Right kidney (tissue), 1 donor: ENCODE measurements at regions not wholly inside any gene's neighbourhood (a gene's known extent, or its start where the extent isn't known, plus 50 kb on each side); places are given as distances from the start of the nearest gene placed in this dataset.
"Not testable (repeated sequence)": the region's sequence is repeated elsewhere in the genome, so short reads cannot be mapped to it uniquely, and the experiment has no call there.

ENCODE experiments used
- DNase-seq: peaks from one replicate; pipeline ENCODE4 v3.0.0-alpha.2; 2016

DNA sequence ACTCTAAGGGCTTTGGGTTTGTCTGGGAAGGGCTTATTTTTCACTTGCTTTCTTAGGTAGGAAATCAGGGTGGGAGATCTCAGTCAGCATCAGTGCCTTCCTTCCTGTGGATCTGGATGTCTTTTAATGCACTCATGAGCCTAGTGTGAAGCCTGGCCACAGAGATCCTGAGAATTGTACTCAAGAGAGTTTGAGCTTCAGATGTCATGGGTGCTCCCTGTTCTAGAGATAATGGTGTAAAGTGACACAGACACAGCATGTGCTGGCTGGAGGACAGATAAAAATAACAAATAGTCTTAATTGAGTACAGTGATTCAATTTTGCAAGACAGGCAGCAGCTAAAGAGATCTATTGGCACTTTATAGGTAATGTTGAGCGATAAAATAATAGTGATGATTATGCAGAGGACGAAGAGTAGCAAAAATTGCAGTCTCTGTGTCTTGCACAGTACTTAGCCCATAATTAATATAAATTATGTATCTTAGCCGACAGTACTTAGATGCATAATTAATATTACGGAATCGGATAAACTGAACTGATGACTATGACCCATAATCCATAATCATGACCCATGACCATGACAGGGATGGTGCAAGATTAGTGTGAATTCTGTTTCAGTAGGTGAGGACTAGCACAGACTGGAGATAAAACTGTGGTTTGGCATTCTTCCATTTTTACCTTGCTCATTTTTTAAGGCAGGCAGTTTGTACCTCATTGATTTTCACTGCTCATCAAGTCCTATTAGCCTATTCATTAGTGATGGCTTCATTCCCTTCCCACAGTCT, 408.7 kb upstream of the PIK3R1 start:
- no peak for DNase-seq

DNA sequence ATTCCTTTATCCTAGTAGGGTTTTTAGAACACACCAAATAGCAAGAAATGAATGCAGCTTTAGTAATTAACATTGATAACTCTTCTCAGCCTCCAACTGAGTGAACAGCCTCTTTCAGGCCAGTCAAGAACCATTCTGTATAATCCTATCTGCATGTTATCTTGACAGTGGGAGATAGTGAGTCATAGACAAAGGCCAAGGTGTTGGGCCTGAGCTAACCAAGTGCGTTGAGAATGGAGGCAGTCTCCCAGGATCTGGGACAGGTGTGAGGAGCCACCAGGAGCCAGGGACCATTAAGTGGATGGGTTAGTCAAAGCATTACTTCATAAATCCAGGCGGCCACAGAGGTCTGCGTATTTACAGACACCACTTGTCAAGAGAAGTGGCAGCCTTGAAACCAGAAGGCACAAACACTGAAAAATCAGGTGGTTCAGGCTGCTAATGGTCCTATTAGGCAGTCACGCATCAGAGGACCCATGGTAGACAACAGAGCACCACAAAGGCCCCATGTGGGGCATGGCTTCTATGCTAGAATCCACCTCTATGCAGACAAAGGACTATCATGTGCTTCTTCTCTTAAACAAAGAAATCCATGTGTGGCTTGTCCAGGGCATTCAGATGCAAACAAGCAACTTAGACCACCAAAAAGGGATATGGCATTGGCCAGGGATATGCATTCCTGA, 409.7 kb upstream of the PIK3R1 start:
- DNase-seq, result no peak

- DNase-seq, result no peak
These were observed 412.8 kb upstream of the PIK3R1 start for GRCh38 chr5:67802766-67803165.

GRCh38 chr5:67799732-67800234, 415.8 kb upstream of the PIK3R1 start:
- DNase-seq, result no peak

GRCh38 chr5:67798470-67798869, 417.1 kb upstream of the PIK3R1 start:
- DNase-seq, result not testable (repeated sequence)

GRCh38 chr5:67795781-67796477, 419.6 kb upstream of the PIK3R1 start:
- DNase-seq, result no peak

DNA sequence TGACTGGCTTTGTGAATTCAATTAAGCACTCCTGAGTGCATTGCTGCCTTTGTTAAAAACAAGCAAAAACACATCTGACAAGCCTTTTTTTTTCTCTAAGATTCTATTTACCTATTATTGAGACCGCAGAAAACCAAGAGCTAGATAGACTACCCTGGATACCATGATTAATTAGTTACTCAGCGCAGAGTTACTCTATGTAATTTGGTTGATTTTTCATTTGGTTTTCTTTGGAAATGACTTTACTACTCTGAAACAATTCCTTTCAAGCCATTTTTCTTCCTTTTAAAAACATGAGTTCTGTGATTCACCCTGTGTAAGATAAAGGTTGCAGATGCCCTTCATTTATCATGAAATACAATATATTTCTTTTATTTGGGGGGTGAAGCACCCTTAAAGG, 421.6 kb upstream of the PIK3R1 start:
- DNase-seq, result no peak

- DNase-seq, result no peak
These were observed 422.1 kb upstream of the PIK3R1 start for GRCh38 chr5:67793418-67793817.

GRCh38 chr5:67792891-67793290, 422.7 kb upstream of the PIK3R1 start:
- DNase-seq, result no peak

DNA sequence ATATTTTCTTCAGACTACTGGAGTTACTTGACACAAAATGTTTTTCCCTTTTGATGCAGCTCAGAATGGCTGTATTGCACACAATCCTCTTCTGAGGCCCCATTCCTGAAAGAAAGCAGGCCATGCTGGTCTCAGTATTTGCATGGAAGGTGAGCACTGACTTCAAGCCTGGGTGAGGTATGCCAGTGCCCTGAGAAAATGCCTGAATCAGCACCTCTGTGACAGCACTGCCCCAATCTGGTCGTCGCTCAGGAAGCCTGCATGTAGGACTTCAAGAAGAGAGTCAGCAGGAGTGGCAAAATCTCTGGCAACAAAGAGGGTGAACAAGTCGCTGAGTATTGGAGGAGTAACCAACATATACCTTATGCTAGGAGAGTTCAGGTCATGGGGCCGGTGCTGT, 425.2 kb upstream of the PIK3R1 start:
- no peak for DNase-seq

GRCh38 chr5:67779893-67780623, 435.5 kb upstream of the PIK3R1 start:
- DNase-seq, result not testable (repeated sequence)

DNA sequence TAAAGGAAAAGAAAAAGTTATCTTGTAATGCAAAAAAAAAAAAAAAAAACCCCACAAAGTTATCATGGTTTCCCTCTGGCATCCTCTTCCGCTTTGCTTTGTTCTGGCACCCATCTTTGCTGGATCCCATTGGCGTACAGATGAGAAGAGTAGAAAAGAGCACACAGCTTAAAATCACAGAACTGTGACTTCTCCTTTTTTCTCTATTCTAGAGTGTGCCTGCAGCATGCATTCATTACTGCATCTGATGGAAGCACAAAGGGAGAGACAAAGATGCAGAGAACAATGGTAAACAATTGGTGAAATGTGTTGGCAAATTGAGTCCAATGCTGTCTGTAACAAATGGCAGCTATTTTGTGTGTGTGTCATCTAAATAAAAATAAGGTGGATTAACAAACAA, 440.8 kb upstream of the PIK3R1 start:
- no peak for DNase-seq

DNA sequence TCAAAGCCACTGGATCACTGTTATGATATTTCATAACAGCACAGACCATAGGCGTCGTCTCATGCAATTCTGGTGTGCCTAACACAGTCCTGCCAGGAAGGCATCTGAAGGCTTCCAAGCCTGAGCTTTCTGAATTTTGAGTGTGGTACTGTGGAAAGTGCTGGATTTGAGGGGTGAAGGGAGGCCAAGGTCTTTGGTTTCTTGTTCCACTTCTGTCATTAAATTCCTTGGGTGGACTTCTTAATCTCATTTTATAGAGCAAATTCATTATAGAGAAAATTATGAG, 441.3 kb upstream of the PIK3R1 start:
- DNase-seq, result no peak

DNA sequence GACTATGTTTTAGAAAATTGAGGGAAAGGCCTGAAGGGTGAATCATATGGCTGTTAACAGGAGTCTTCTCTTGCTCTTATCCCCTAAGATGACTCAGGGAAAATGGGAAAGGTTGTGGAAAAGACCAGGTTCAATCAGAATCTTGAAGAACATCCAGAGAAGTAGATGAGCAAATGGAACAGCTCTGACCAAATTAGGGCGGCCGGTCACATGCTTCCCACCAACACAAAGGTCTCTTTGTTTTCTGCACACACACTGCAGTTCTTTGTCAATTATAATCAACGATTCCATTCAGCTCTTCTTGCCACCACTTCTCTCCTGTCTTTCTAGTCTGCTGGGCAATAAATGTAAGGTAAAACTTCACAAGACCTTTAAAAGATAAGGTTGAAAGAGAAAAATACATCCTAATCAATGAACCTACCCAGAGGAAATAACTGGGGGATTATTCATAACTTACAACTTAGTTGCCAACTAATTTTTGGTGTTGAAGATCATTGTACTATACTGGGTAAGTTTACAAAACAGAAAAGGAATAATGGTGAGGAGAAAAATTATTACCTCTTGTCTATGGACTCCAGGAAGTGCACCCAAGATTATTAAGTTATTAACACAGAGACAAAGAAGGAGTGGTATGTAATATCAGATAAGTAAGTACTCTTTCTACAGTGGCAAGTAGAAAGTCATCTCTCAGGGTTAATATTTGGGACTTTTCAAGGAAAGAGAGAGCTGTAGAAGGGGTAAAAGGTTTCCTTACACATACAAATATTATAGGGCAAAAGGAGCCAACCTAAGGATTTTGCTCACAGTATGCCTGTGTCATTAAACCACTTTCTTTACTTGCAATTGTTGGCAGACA, 441.9 kb upstream of the PIK3R1 start:
- DNase-seq, result no peak

DNA sequence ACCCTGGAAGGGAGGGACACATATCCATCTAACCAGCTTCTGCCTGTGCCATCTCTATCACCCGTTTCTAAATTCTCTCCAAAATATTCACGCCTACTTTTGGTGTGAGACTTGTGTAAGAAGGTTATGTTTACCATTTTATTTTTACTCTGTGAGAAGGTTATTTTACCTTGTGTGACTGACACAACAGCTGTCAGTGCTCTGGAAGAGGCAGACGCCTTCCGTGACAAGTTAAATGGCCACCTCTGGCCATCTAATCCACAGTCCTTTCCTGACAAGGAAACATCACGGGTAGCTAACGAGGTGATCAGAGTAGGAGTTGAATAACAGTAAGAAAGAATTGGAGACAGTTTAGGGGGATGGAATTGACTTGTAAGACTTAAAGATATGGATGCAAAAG, 443.8 kb upstream of the PIK3R1 start:
- no peak for DNase-seq

DNA sequence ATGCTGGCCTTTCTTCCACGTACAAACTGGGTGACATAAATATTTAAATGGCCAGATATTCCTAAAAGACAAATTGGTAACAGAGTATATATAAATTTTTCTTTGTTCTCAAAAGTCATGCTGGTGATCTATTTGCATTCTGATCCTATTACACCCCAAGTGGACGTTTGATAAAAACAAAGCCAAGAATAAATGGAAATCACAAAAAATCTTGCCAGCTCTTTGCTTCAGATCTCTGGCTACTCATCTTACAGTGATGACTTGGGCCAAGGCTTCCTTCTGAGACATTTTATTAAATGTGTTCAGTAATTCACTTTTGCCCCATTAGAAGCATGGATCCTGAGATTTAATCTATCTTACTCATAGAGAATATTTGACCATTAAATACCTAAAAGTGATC, 444.3 kb upstream of the PIK3R1 start:
- no peak for DNase-seq

DNA sequence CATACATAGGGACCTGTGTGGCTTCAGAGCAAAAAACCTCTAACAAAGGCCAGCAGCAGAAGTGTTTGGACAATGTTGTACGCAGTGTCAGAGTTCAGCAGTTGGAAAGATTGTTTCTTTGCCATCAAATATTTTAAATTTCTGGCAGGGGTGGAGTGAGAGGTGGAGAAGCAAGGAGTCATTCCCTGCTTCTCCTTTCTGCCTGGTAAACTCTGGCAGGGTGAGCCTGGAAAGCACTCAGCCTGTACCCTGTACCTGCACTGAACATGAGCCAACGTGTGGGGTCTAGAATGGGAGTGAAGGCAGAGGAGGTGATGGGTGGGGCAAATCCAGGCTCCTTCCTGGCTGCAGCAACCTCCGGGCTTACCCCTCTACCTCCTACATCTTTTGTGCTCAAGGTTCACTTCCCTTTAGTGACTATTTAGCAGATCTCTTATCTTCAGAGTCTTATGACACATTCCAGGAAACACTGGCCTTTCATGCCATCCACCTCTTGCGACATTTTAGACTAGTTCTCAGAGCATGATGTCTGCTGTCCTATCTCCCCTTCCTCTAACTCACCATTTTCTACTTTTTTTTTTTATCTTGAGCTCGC, 445.0 kb upstream of the PIK3R1 start:
- DNase-seq, result no peak

GRCh38 chr5:67765697-67766096, 449.9 kb upstream of the PIK3R1 start:
- no peak for DNase-seq

- DNase-seq, result not testable (repeated sequence)
These were observed 457.8 kb upstream of the PIK3R1 start for GRCh38 chr5:67757771-67758170.

GRCh38 chr5:67752357-67752708, 463.2 kb upstream of the PIK3R1 start:
- DNase-seq, result no peak

GRCh38 chr5:67748165-67748690, 467.3 kb upstream of the PIK3R1 start:
- DNase-seq, result no peak
